Loucy (cell line): ENCODE measurements at regions not wholly inside any gene's neighbourhood (a gene's known extent, or its start where the extent isn't known, plus 50 kb on each side); places are given as distances from the start of the nearest gene placed in this dataset.

Source experiments
- H2AFZ ChIP-seq: fragments of 200-600 bp; sonication (generic); 2 replicates; pipeline ENCODE4 v1.6.0; 2016; ENCODE audit warnings: antibody characterized with exemption, mild to moderate bottlenecking, low read length, moderate library complexity
- H3F3A ChIP-seq: fragments of 200-600 bp; 2 replicates; pipeline ENCODE4 v1.6.0; 2016; ENCODE audit warnings: antibody characterized with exemption, low read depth, mild to moderate bottlenecking
- H3K27me3 ChIP-seq: fragments of 200-600 bp; sonication (generic); 2 replicates; pipeline ENCODE4 v1.6.1; 2014; ENCODE audit warnings: low read length, mild to moderate bottlenecking; ENCODE audit not compliant: insufficient read depth, poor library complexity, severe bottlenecking
- H3K36me3 ChIP-seq: fragments of 200-600 bp; sonication (generic); 2 replicates; pipeline ENCODE4 v1.6.1; 2016; ENCODE audit warnings: low read length; ENCODE audit not compliant: insufficient read depth
- H3K4me1 ChIP-seq: fragments of 200-600 bp; sonication (generic); 2 replicates; pipeline ENCODE4 v1.5.1; 2014; ENCODE audit warnings: low read length, mild to moderate bottlenecking; ENCODE audit not compliant: insufficient read depth, poor library complexity, severe bottlenecking
- H3K4me2 ChIP-seq: fragments of 200-600 bp; sonication (generic); 2 replicates; pipeline ENCODE4 v1.6.0; 2014; ENCODE audit warnings: antibody characterized with exemption, low read length, low read depth, mild to moderate bottlenecking; ENCODE audit not compliant: poor library complexity, severe bottlenecking
- H3K4me3 ChIP-seq: fragments of 200-600 bp; sonication (generic); 2 replicates; pipeline ENCODE4 v1.5.1; 2014; ENCODE audit warnings: low read length, mild to moderate bottlenecking, mixed read lengths; ENCODE audit not compliant: poor library complexity, severe bottlenecking
- H3K79me2 ChIP-seq: fragments of 200-600 bp; sonication (generic); 2 replicates; pipeline ENCODE4 v1.6.1; 2014; ENCODE audit warnings: low read length; ENCODE audit not compliant: insufficient read depth
- H3K9ac ChIP-seq: fragments of 200-600 bp; sonication (generic); 2 replicates; pipeline ENCODE4 v1.6.0; 2014; ENCODE audit warnings: mild to moderate bottlenecking, low read depth, low read length, moderate library complexity; ENCODE audit not compliant: poor library complexity, severe bottlenecking
- H3K9me2 ChIP-seq: fragments of 200-600 bp; sonication (generic); replicated peaks from 2 replicates; pipeline ENCODE4 v1.6.1; 2016; ENCODE audit warnings: low read depth, low read length, mixed read lengths
- H3K9me3 ChIP-seq: fragments of 200-600 bp; sonication (generic); 2 replicates; pipeline ENCODE4 v1.6.1; 2014; ENCODE audit warnings: mild to moderate bottlenecking, antibody characterized with exemption, low read length, low read depth; ENCODE audit not compliant: insufficient read depth
- H4K20me1 ChIP-seq: fragments of 200-600 bp; sonication (generic); 2 replicates; pipeline ENCODE4 v1.6.0; 2014; ENCODE audit warnings: antibody characterized with exemption, low read length, mild to moderate bottlenecking; ENCODE audit not compliant: insufficient read depth, poor library complexity, severe bottlenecking
- CTCF ChIP-seq: fragments of 200-600 bp; sonication (generic); conservative IDR thresholded peaks from 2 replicates; pipeline ENCODE4 v1.5.1; 2014; ENCODE audit warnings: mild to moderate bottlenecking, antibody characterized with exemption, low read length
- EZH2phosphoT487 ChIP-seq: fragments of 200-600 bp; IDR thresholded peaks from 2 replicates; pipeline ENCODE4 v1.6.1; 2018; ENCODE audit warnings: antibody characterized with exemption, mild to moderate bottlenecking, moderate library complexity, borderline replicate concordance

- Histone ChIP-seq H3K9me2 (no peaks in the 10 kb centered on the region), H2AFZ (no peak overlapping the region), H3K4me2 (no peak overlapping the region), H4K20me1 (no peaks in the 10 kb centered on the region), H3K36me3 (no peaks in the 10 kb centered on the region), H3K9ac (no peak overlapping the region), H3K79me2 (no peaks in the 10 kb centered on the region), H3K4me1 (no peaks in the 10 kb centered on the region), H3K4me3 (no peak overlapping the region), H3K27me3 (no peaks in the 10 kb centered on the region), H3K9me3 (no peaks in the 10 kb centered on the region), H3F3A (no peaks in the 10 kb centered on the region)
- TF ChIP-seq EZH2phosphoT487 (no peak), CTCF (no peak)
Observed at GRCh38 chr4:148684638-148685037, 242.4 kb upstream of the NR3C2 start.

- H4K20me1 ChIP-seq = no peaks in the 10 kb centered on the region
- H3K4me3 ChIP-seq = no peak overlapping the region
- no peaks in the 10 kb centered on the region for H3K4me1 ChIP-seq
- no peaks in the 10 kb centered on the region for H3K79me2 ChIP-seq
- no peaks in the 10 kb centered on the region for H3F3A ChIP-seq
- no peak overlapping the region for H3K4me2 ChIP-seq
- H3K9me3 ChIP-seq = no peaks in the 10 kb centered on the region
- H3K9ac ChIP-seq = no peak overlapping the region
- H3K9me2 ChIP-seq = no peaks in the 10 kb centered on the region
- no peaks in the 10 kb centered on the region for H3K27me3 ChIP-seq
- no peak overlapping the region for H2AFZ ChIP-seq
- no peak for TF ChIP-seq EZH2phosphoT487
- no peak for TF ChIP-seq CTCF
- H3K36me3 ChIP-seq = no peaks in the 10 kb centered on the region
Observed at GRCh38 chr4:148680884-148681283, 238.7 kb upstream of the NR3C2 start.

GRCh38 chr4:148676344-148676743 is 234.1 kb upstream of the NR3C2 start:
- Histone ChIP-seq H3K9ac (no peak overlapping the region), H3K36me3 (no peaks in the 10 kb centered on the region), H3K9me2 (no peaks in the 10 kb centered on the region), H3K4me3 (no peak overlapping the region), H3F3A (no peaks in the 10 kb centered on the region), H3K4me2 (no peak overlapping the region), H3K27me3 (no peaks in the 10 kb centered on the region), H3K4me1 (no peaks in the 10 kb centered on the region), H3K9me3 (no peaks in the 10 kb centered on the region), H2AFZ (no peak overlapping the region), H4K20me1 (no peaks in the 10 kb centered on the region), H3K79me2 (no peaks in the 10 kb centered on the region)
- TF ChIP-seq EZH2phosphoT487 = no peak
- TF ChIP-seq CTCF = no peak
